ENCODE measurements at regions not wholly inside any gene's neighbourhood (a gene's known extent, or its start where the extent isn't known, plus 50 kb on each side); places are given as distances from the start of the nearest gene placed in this dataset.

GRCh38 chr2:144650907-144651306 lies 131.0 kb upstream of the ZEB2 start (continued):
- TF ChIP-seq ZNF462 (CRISPR knock-in tag; IDR thresholded peaks at IDR 0.05) (no peak), NANOG (IDR thresholded peaks at IDR 0.05; ENCODE audit: borderline replicate concordance) (no peak), EZH2phosphoT487 (IDR thresholded peaks at IDR 0.05; ENCODE audit: unreplicated experiment) (no peak), CREB1 (CRISPR knock-in tag; IDR thresholded peaks at IDR 0.05; ENCODE audit: low read depth) (no peak)

GRCh38 chr2:144648837-144649465 lies 129.0 kb upstream of the ZEB2 start:
- Histone ChIP-seq H3K4me2 (peak overlapping the region; percentile 66), H3K4me3 (peak overlapping the region; percentile 15; the same call in 1 of the 2 replicates), H3F3A (replicated peaks; ENCODE audit: low read depth) (no peaks in the 10 kb centered on the region), H3K27me3 (ENCODE audit: insufficient read depth) (no peaks in the 10 kb centered on the region), H3K27ac (ENCODE audit: low read depth) (no peak overlapping the region), H4K20me1 (replicated peaks; ENCODE audit: insufficient read depth) (no peaks in the 10 kb centered on the region), H3K4me1 (ENCODE audit: insufficient read depth) (peaks cover 11% of the 10 kb centered on the region), H2AFZ (peak overlapping the region; percentile 23), H3K9me2 (ENCODE audit: insufficient read depth) (no peaks in the 10 kb centered on the region), H3K79me2 (replicated peaks; ENCODE audit: insufficient read depth) (no peaks in the 10 kb centered on the region), H3K36me3 (ENCODE audit: insufficient read depth) (no peaks in the 10 kb centered on the region)
- H3K4me3 Mint-ChIP-seq = peak overlapping the region; percentile 38
- H3K27me3 Mint-ChIP-seq (ENCODE audit: insufficient read depth, low read depth, poor library complexity) = no peaks in the 10 kb centered on the region
- ATAC-seq (peak; percentile 96), DNase-seq (ENCODE audit: low spot score) (peak; percentile 76)
- H3K9me3 Mint-ChIP-seq = no peaks in the 10 kb centered on the region
- H3K27ac Mint-ChIP-seq = no peak overlapping the region
- peaks cover 25% of the 10 kb centered on the region for H3K4me1 Mint-ChIP-seq
- H3K36me3 Mint-ChIP-seq (ENCODE audit: low read depth) = no peaks in the 10 kb centered on the region
- TF ChIP-seq POLR2AphosphoS5 (IDR thresholded peaks at IDR 0.05; ENCODE audit: low read depth) (no peak), ETS1 (IDR thresholded peaks at IDR 0.05) (no peak), NANOG (IDR thresholded peaks at IDR 0.05; ENCODE audit: borderline replicate concordance) (no peak), STAT1 (IDR thresholded peaks at IDR 0.05; ENCODE audit: unreplicated experiment) (no peak), JUNB (IDR thresholded peaks at IDR 0.05; ENCODE audit: unreplicated experiment) (no peak), ZNF462 (CRISPR knock-in tag; IDR thresholded peaks at IDR 0.05) (no peak), ZNF331 (CRISPR knock-in tag; IDR thresholded peaks at IDR 0.05; ENCODE audit: low read depth) (no peak)

All from GM23338 (cell line).